ENCODE measurements at regions not wholly inside any gene's neighbourhood (a gene's known extent, or its start where the extent isn't known, plus 50 kb on each side); places are given as distances from the start of the nearest gene placed in this dataset.

DNA sequence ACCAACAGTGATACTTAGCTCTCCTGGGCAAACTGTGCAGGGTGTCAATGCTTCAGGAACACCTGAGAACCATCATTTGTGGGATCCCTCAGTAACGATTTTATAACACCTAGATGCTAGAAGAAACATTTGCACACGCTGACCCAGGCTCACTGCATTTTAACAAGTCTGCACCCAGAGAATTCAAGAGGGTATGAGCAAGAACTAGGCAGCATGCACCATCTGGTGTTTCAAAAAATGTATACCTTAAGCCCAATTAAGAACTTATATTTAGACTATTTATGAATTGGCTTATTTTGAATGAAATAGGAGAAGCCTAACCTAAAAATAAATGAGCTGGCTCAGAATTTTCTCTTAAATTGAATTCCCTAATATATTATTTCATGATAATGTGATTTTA, 400.5 kb downstream of the GPATCH2 start:
- H3K4me3 ChIP-seq (replicated peaks in 1 of 3) = no peak overlapping the region
- no peak for DNase-seq
- TF ChIP-seq, protein P1, sequence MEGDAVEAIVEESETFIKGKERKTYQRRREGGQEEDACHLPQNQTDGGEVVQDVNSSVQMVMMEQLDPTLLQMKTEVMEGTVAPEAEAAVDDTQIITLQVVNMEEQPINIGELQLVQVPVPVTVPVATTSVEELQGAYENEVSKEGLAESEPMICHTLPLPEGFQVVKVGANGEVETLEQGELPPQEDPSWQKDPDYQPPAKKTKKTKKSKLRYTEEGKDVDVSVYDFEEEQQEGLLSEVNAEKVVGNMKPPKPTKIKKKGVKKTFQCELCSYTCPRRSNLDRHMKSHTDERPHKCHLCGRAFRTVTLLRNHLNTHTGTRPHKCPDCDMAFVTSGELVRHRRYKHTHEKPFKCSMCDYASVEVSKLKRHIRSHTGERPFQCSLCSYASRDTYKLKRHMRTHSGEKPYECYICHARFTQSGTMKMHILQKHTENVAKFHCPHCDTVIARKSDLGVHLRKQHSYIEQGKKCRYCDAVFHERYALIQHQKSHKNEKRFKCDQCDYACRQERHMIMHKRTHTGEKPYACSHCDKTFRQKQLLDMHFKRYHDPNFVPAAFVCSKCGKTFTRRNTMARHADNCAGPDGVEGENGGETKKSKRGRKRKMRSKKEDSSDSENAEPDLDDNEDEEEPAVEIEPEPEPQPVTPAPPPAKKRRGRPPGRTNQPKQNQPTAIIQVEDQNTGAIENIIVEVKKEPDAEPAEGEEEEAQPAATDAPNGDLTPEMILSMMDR (IDR thresholded peaks at IDR 0.05) = no peak
- no peak for TF ChIP-seq POLR2A (IDR thresholded peaks at IDR 0.05)
- H3K27ac ChIP-seq = no peak overlapping the region
- no peaks in the 10 kb centered on the region for H3K4me1 ChIP-seq
- H3K36me3 ChIP-seq = no peaks in the 10 kb centered on the region
- no peaks in the 10 kb centered on the region for H3K9me3 ChIP-seq
- no peaks in the 10 kb centered on the region for H3K27me3 ChIP-seq
- WGBS, 2 donors = 69 to 71% methylated on average over 2 of the region's 2 CpGs
- intact Hi-C loops (cut with DNase I) = no loop called here

DNA sequence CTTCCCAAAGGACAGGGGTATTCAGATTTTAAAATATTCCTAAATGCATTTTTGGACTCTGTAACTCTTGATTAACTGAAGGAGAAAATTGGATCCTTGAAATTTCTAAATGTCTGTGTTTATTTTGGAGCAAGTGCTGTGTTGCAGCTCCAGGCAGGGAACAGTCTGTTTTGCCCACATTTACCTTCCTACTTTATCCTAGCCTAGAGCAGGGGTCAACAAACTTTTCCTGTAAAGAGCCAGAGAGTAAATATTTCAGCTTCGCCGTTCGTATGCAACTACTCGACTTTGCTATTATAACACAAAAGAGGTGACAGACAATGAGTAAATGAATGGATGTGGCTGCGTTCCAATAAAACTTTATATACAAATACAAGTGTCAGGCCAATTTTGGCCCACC, 402.2 kb downstream of the GPATCH2 start:
- no peak for DNase-seq
- Histone ChIP-seq H3K4me3 (replicated peaks in 1 of 3) (no peak overlapping the region), H3K27ac (no peak overlapping the region), H3K36me3 (no peaks in the 10 kb centered on the region), H3K27me3 (no peaks in the 10 kb centered on the region), H3K9me3 (no peaks in the 10 kb centered on the region), H3K4me1 (no peaks in the 10 kb centered on the region)
- TF ChIP-seq, protein P1 (IDR thresholded peaks at IDR 0.05) = no peak
- TF ChIP-seq POLR2A (IDR thresholded peaks at IDR 0.05) = no peak
- intact Hi-C loops (cut with DNase I) = no loop called here
- 62 to 65% methylated on average over 5 of the region's 5 CpGs for WGBS, 2 donors

DNA sequence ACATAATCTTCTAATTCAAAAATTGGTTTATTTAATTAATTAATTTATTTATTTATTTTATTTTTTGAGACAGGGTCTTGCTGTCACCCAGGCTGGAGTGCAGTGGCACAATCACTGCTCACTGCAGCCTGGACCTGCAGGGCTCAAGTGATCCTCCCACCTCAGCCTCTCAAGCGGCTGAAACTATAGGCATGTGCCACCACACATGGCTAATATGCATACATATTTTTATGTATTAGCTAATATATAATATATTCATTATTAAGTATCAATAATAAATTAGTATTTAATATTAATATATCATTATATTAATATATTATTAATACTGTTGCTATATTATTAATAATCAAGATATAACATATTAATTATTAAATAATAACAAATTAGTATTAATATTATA, 406.7 kb downstream of the GPATCH2 start:
- TF ChIP-seq POLR2A (IDR thresholded peaks at IDR 0.05) = no peak
- TF ChIP-seq, protein P1 (IDR thresholded peaks at IDR 0.05) = no peak
- no peak overlapping the region for H3K4me3 ChIP-seq (replicated peaks in 1 of 3)
- H3K4me1 ChIP-seq = no peaks in the 10 kb centered on the region
- no peaks in the 10 kb centered on the region for H3K27me3 ChIP-seq
- no peak for DNase-seq
- H3K36me3 ChIP-seq = no peaks in the 10 kb centered on the region
- no peaks in the 10 kb centered on the region for H3K9me3 ChIP-seq
- WGBS, 2 donors = 93 to 98% methylated on average over 1 of the region's 1 CpG
- intact Hi-C loops (cut with DNase I) = no loop called here
- H3K27ac ChIP-seq = no peak overlapping the region

DNA sequence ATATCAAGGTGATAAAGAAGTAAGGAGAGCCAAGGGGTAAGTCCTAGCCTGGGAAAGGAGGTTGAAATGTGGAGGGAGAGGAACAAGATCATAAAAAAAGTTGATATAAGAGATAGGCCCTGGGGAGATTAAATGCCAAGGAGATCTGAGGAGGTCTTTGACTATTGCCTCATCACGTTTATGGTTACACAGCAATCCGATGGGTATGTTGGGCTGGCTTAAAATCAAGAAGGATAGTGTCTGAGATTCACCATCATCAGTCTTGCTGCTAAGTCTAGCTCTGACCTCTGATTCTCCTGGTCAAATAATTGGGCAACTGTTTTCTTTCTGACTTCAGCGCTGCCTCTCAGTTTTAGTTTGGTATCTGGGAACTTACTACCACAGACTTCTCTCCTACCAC, 416.3 kb downstream of the GPATCH2 start:
- Histone ChIP-seq H3K4me1 (no peaks in the 10 kb centered on the region), H3K27ac (no peak overlapping the region), H3K4me3 (replicated peaks in 1 of 3) (no peak overlapping the region), H3K9me3 (no peaks in the 10 kb centered on the region), H3K27me3 (no peaks in the 10 kb centered on the region), H3K36me3 (no peaks in the 10 kb centered on the region)
- no peak for DNase-seq
- 78 to 85% methylated on average over 3 of the region's 3 CpGs for WGBS, 2 donors
- intact Hi-C loops (cut with DNase I) = no loop called here
- TF ChIP-seq POLR2A (IDR thresholded peaks at IDR 0.05) = no peak
- TF ChIP-seq, protein P1 (IDR thresholded peaks at IDR 0.05) = no peak

DNA sequence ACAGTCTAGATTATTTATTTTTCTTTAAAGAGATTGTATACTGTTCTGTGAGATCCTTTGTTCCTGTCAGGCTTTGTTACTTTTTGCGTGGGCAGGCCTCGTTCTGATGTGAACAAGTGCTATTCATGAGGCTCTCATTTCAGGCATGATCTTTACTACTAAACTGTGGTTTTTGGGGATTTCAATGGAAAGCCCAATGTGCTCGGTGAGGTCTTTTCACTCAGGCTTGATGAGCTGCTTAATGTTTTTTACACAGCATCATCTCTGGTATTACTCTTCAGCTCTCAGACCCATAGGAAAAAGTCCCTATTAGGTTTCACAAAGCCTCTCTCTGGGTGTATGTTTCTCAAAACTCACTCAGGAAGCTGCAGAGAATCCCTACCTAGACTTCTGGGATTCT, 419.4 kb downstream of the GPATCH2 start:
- DNase-seq = no peak
- 68 to 69% methylated on average over 3 of the region's 3 CpGs for WGBS, 2 donors
- H3K4me1 ChIP-seq = no peaks in the 10 kb centered on the region
- H3K4me3 ChIP-seq (replicated peaks in 1 of 3) = no peak overlapping the region
- no peak overlapping the region for H3K27ac ChIP-seq
- no peaks in the 10 kb centered on the region for H3K36me3 ChIP-seq
- intact Hi-C loops (cut with DNase I) = no loop called here
- H3K9me3 ChIP-seq = no peaks in the 10 kb centered on the region
- TF ChIP-seq, protein P1 (IDR thresholded peaks at IDR 0.05) = no peak
- no peak for TF ChIP-seq POLR2A (IDR thresholded peaks at IDR 0.05)
- H3K27me3 ChIP-seq = no peaks in the 10 kb centered on the region
